ENCODE measurements at regions not wholly inside any gene's neighbourhood (a gene's known extent, or its start where the extent isn't known, plus 50 kb on each side); places are given as distances from the start of the nearest gene placed in this dataset.

GRCh38 chr1:69479734-69480133 is 88.0 kb upstream of the LRRC7 start:
- DNase-seq = no peak

GRCh38 chr1:69483246-69483645 is 84.5 kb upstream of the LRRC7 start:
- DNase-seq = peak; percentile 44

- no peak for DNase-seq
These were observed 82.1 kb upstream of the LRRC7 start for GRCh38 chr1:69485616-69486015.

GRCh38 chr1:69491416-69491815 is 76.3 kb upstream of the LRRC7 start:
- no peak for DNase-seq

- no peak for DNase-seq
These were observed 75.4 kb upstream of the LRRC7 start for GRCh38 chr1:69492286-69492685.

GRCh38 chr1:69494221-69494620 is 73.5 kb upstream of the LRRC7 start:
- DNase-seq = no peak

- peak; percentile 65 for DNase-seq
These were observed 70.1 kb upstream of the LRRC7 start for GRCh38 chr1:69497441-69498221.

- no peak for DNase-seq
These were observed 69.0 kb upstream of the LRRC7 start for GRCh38 chr1:69498711-69499110.

GRCh38 chr1:69499203-69499803 is 68.4 kb upstream of the LRRC7 start:
- peak; percentile 32 for DNase-seq

GRCh38 chr1:69502991-69503390 is 64.7 kb upstream of the LRRC7 start:
- peak; percentile 37 for DNase-seq

- no peak for DNase-seq
These were observed 62.9 kb upstream of the LRRC7 start for GRCh38 chr1:69504730-69505252.

GRCh38 chr1:69506311-69506710 is 61.4 kb upstream of the LRRC7 start:
- no peak for DNase-seq

- no peak for DNase-seq
These were observed 61.0 kb upstream of the LRRC7 start for GRCh38 chr1:69506721-69507120.

- DNase-seq = no peak
These were observed 57.7 kb upstream of the LRRC7 start for GRCh38 chr1:69510026-69510425.

GRCh38 chr1:69511426-69512192 is 56.1 kb upstream of the LRRC7 start:
- DNase-seq = no peak

- no peak for DNase-seq
These were observed 54.1 kb upstream of the LRRC7 start for GRCh38 chr1:69513601-69514000.
